HEK293T (cell line): ENCODE measurements at regions not wholly inside any gene's neighbourhood (a gene's known extent, or its start where the extent isn't known, plus 50 kb on each side); places are given as distances from the start of the nearest gene placed in this dataset.

Source experiments
- CTBP1 ChIP-seq: fragments of 450-650 bp; IDR thresholded peaks from 2 replicates; pipeline ENCODE4 v1.6.1; 2016; ENCODE audit warnings: borderline replicate concordance
- LEF1 ChIP-seq: fragments of 450-650 bp; IDR thresholded peaks from 2 replicates; pipeline ENCODE4 v1.6.1; 2017; ENCODE audit warnings: mild to moderate bottlenecking, borderline replicate concordance
- SUZ12 ChIP-seq: fragments of 450-650 bp; IDR thresholded peaks from 2 replicates; pipeline ENCODE4 v1.6.1; 2016; ENCODE audit warnings: mild to moderate bottlenecking

DNA sequence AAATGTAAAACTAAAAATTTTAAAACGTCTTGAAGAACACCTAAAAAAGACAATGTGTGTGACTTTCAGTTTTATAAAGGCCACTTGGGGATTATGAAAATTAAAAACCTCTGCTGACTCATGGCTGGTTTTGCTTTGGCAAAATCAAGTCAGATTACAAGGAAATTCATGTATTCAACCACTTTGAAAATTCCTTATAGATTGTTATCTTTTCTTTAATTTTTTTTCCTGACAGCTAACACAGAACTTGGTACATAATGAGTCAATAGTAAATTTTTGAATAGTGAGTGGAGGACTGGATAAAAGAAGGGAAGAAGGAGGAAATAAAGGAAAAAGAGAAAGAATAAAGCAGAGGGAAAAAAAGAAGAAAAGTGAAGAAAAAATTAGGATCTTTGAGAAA is 1774.7 kb upstream of the ACO1 start:
- TF ChIP-seq LEF1 (no peak), CTBP1 (no peak), SUZ12 (no peak)
